GM18499 (cell line): ENCODE measurements at regions not wholly inside any gene's neighbourhood (a gene's known extent, or its start where the extent isn't known, plus 50 kb on each side); places are given as distances from the start of the nearest gene placed in this dataset.
"Not testable (repeated sequence)": the region's sequence is repeated elsewhere in the genome, so short reads cannot be mapped to it uniquely, and the experiment has no call there.

ENCODE experiments used
- ATAC-seq: cut with Tn5 transposase; IDR thresholded peaks from one replicate; pipeline ENCODE4 v1.9.1; 2021; ENCODE audit warnings: moderate number of reproducible peaks; ENCODE audit not compliant: insufficient read depth, unreplicated experiment

GRCh38 chr11:82398300-82398815 lies 335.3 kb downstream of the FAM181B start:
- ATAC-seq = no peak

GRCh38 chr11:82396639-82397038 lies 337.0 kb downstream of the FAM181B start:
- ATAC-seq = not testable (repeated sequence)

GRCh38 chr11:82384308-82384707 lies 349.4 kb downstream of the FAM181B start:
- no peak for ATAC-seq

- no peak for ATAC-seq
These were observed 359.7 kb downstream of the FAM181B start for GRCh38 chr11:82373781-82374542.

- no peak for ATAC-seq
These were observed 368.3 kb downstream of the FAM181B start for GRCh38 chr11:82365351-82365750.

GRCh38 chr11:82356316-82356715 lies 377.3 kb downstream of the FAM181B start:
- no peak for ATAC-seq

- no peak for ATAC-seq
These were observed 378.3 kb downstream of the FAM181B start for GRCh38 chr11:82355313-82355823.

- no peak for ATAC-seq
These were observed 406.8 kb downstream of the FAM181B start for GRCh38 chr11:82326853-82327252.

GRCh38 chr11:82321206-82321605 lies 412.5 kb downstream of the FAM181B start:
- ATAC-seq = no peak

- peak; percentile 48 for ATAC-seq
These were observed 418.6 kb downstream of the FAM181B start for GRCh38 chr11:82315093-82315492.

- ATAC-seq = no peak
These were observed 424.7 kb downstream of the FAM181B start for GRCh38 chr11:82308979-82309378.

- ATAC-seq = no peak
These were observed 428.5 kb downstream of the FAM181B start for GRCh38 chr11:82305123-82305522.

GRCh38 chr11:82303671-82304070 lies 430.0 kb downstream of the FAM181B start:
- no peak for ATAC-seq

GRCh38 chr11:82288471-82288870 lies 445.2 kb downstream of the FAM181B start:
- ATAC-seq = no peak

GRCh38 chr11:82270870-82271269 lies 462.8 kb downstream of the FAM181B start:
- no peak for ATAC-seq

- no peak for ATAC-seq
These were observed 465.0 kb downstream of the FAM181B start for GRCh38 chr11:82268627-82269026.

- no peak for ATAC-seq
These were observed 466.5 kb downstream of the FAM181B start for GRCh38 chr11:82267186-82267585.

- ATAC-seq = no peak
These were observed 472.3 kb downstream of the FAM181B start for GRCh38 chr11:82261367-82261766.

- ATAC-seq = no peak
These were observed 483.6 kb downstream of the FAM181B start for GRCh38 chr11:82250047-82250446.

GRCh38 chr11:82246926-82247325 lies 486.7 kb downstream of the FAM181B start:
- no peak for ATAC-seq

- ATAC-seq = no peak
These were observed 494.2 kb downstream of the FAM181B start for GRCh38 chr11:82239498-82239897.

- ATAC-seq = no peak
These were observed 499.4 kb downstream of the FAM181B start for GRCh38 chr11:82234256-82234655.
